ENCODE measurements at regions not wholly inside any gene's neighbourhood (a gene's known extent, or its start where the extent isn't known, plus 50 kb on each side); places are given as distances from the start of the nearest gene placed in this dataset.

DNA sequence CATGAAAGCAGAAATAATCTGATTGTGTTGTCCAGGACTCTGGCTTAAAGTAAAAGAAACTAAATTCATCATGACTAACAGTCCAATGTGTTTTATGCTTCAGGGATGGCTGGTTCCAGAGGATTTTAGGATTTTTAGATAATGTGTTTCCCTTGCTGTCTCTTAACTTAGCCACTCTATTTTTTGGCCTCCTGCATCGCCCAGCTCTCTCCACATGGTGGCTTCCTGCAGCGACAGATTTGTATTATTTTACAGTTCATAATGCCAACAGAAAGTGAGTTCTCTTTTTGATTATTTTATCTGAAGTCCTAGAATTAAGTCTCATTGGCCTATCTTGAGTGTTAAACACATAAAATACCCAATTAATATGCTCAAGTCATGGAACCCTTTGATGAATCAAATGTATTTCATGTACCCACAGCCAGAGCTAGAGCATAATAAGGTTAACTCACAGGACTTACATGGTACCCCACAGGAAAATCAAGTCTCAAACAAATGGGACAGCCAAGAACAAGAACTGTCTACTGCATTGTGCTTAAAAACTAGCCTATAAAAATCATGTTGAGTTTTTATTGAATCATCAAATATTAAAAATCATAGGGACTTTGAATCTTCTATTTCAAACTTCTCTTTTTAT lies 582.5 kb downstream of the DOK5 start:
- no peak overlapping the region for H3K4me3 Mint-ChIP-seq (ENCODE audit: unreplicated experiment)
- peaks cover 7% of the 10 kb centered on the region for H3K9me3 Mint-ChIP-seq (ENCODE audit: unreplicated experiment)
- H3K4me1 Mint-ChIP-seq (ENCODE audit: low read depth, unreplicated experiment): no peaks in the 10 kb centered on the region
- H3K36me3 Mint-ChIP-seq (ENCODE audit: unreplicated experiment): no peaks in the 10 kb centered on the region
- H3K27ac Mint-ChIP-seq (ENCODE audit: unreplicated experiment): no peak overlapping the region
- H3K27me3 Mint-ChIP-seq (ENCODE audit: unreplicated experiment): no peaks in the 10 kb centered on the region
- TF ChIP-seq, protein P1, sequence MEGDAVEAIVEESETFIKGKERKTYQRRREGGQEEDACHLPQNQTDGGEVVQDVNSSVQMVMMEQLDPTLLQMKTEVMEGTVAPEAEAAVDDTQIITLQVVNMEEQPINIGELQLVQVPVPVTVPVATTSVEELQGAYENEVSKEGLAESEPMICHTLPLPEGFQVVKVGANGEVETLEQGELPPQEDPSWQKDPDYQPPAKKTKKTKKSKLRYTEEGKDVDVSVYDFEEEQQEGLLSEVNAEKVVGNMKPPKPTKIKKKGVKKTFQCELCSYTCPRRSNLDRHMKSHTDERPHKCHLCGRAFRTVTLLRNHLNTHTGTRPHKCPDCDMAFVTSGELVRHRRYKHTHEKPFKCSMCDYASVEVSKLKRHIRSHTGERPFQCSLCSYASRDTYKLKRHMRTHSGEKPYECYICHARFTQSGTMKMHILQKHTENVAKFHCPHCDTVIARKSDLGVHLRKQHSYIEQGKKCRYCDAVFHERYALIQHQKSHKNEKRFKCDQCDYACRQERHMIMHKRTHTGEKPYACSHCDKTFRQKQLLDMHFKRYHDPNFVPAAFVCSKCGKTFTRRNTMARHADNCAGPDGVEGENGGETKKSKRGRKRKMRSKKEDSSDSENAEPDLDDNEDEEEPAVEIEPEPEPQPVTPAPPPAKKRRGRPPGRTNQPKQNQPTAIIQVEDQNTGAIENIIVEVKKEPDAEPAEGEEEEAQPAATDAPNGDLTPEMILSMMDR (IDR thresholded peaks at IDR 0.05; ENCODE audit: partially characterized antibody, unreplicated experiment): peak; percentile 44
- peak; percentile 18 for DNase-seq

DNA sequence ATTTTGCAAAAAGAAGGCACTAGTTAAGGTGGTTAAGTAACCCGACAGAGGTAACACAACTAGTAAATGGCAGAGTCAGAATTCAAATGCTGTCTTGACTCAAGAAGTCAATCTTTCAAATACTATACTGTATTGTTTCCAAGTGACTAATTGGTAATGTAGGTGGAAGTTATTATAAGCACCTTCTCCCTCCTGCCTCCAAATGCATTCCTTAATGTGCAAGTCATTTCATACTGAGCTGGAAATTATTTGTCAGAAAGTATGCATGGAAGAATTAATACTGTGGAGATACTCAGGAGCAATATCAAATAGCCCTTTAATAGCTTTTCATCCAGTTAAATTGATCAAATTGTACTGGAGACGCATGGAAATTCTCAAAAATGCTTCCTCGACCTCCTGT lies 579.1 kb downstream of the DOK5 start:
- H3K9me3 Mint-ChIP-seq (ENCODE audit: unreplicated experiment): peaks cover 3% of the 10 kb centered on the region
- H3K27ac Mint-ChIP-seq (ENCODE audit: unreplicated experiment): no peak overlapping the region
- H3K4me3 Mint-ChIP-seq (ENCODE audit: unreplicated experiment): no peak overlapping the region
- no peaks in the 10 kb centered on the region for H3K4me1 Mint-ChIP-seq (ENCODE audit: low read depth, unreplicated experiment)
- TF ChIP-seq, protein P1 (IDR thresholded peaks at IDR 0.05; ENCODE audit: partially characterized antibody, unreplicated experiment): no peak
- H3K27me3 Mint-ChIP-seq (ENCODE audit: unreplicated experiment): no peaks in the 10 kb centered on the region
- peaks cover 4% of the 10 kb centered on the region for H3K36me3 Mint-ChIP-seq (ENCODE audit: unreplicated experiment)
- DNase-seq: no peak

DNA sequence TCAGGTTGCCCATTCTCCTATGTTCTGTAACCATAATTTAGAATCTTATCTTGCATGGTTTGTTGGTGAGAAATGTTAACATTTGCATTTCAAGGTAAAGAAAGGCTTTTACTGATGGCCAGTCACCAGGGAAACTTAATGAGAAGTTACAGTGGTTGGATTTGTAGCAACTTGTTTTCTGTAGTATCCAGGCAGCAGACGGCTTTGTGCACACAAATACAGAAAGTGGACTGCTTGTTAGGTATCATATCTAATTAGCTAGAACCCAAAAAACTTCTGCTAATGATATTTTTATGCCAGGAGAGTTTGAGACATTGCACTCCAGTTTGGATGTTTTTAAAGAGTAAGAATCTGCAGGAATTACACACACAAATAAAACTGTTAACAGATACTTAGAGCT lies 578.0 kb downstream of the DOK5 start:
- TF ChIP-seq, protein P1 (IDR thresholded peaks at IDR 0.05; ENCODE audit: partially characterized antibody, unreplicated experiment): no peak
- H3K4me1 Mint-ChIP-seq (ENCODE audit: low read depth, unreplicated experiment): no peaks in the 10 kb centered on the region
- peaks cover 4% of the 10 kb centered on the region for H3K36me3 Mint-ChIP-seq (ENCODE audit: unreplicated experiment)
- H3K4me3 Mint-ChIP-seq (ENCODE audit: unreplicated experiment): no peak overlapping the region
- no peak for DNase-seq
- H3K27ac Mint-ChIP-seq (ENCODE audit: unreplicated experiment): no peak overlapping the region
- no peaks in the 10 kb centered on the region for H3K27me3 Mint-ChIP-seq (ENCODE audit: unreplicated experiment)
- no peaks in the 10 kb centered on the region for H3K9me3 Mint-ChIP-seq (ENCODE audit: unreplicated experiment)

DNA sequence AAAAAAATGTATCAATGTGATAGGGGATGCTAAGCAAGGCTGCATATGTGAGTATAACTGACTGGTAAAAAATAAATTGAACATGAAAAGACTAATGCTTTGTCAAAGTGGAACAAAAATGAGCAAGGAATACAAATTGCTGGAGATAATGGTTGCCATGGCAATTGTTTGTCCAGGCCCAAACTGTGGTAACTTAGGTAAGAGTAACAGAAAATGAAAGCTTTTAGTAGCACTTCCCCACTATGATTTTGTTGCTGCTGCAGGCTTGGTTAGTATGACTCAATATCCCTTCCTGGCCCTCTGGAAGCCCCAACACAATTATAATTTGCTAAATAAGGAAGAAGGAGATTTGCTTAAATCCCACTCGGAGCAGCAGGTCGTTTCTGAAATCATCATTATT lies 577.1 kb downstream of the DOK5 start:
- TF ChIP-seq, protein P1 (IDR thresholded peaks at IDR 0.05; ENCODE audit: partially characterized antibody, unreplicated experiment): no peak
- no peaks in the 10 kb centered on the region for H3K27me3 Mint-ChIP-seq (ENCODE audit: unreplicated experiment)
- no peaks in the 10 kb centered on the region for H3K4me1 Mint-ChIP-seq (ENCODE audit: low read depth, unreplicated experiment)
- H3K9me3 Mint-ChIP-seq (ENCODE audit: unreplicated experiment): no peaks in the 10 kb centered on the region
- H3K27ac Mint-ChIP-seq (ENCODE audit: unreplicated experiment): no peak overlapping the region
- peaks cover 4% of the 10 kb centered on the region for H3K36me3 Mint-ChIP-seq (ENCODE audit: unreplicated experiment)
- H3K4me3 Mint-ChIP-seq (ENCODE audit: unreplicated experiment): no peak overlapping the region
- no peak for DNase-seq

DNA sequence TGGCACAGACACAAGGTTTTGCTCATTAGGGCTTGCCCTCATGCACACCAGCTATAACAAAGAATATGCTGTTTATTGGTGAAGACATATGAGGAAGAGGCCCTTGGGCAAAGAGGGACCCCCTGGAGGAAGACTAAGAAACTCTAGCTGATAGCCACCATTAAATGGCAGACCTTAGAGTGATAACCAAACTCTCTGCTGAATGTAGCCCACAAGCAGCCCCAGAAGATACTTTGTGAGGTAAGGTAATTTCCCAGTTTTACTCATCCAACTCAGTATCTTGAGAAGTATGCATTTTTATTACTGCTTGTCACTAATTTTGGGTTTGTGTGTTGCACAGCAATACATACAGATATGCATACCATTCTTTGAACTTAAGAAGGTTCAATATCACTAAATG lies 563.3 kb downstream of the DOK5 start:
- Mint-ChIP-seq H3K27me3 (ENCODE audit: unreplicated experiment) (no peaks in the 10 kb centered on the region), H3K4me1 (ENCODE audit: low read depth, unreplicated experiment) (no peaks in the 10 kb centered on the region), H3K36me3 (ENCODE audit: unreplicated experiment) (peaks cover 9% of the 10 kb centered on the region), H3K27ac (ENCODE audit: unreplicated experiment) (no peak overlapping the region), H3K4me3 (ENCODE audit: unreplicated experiment) (no peak overlapping the region), H3K9me3 (ENCODE audit: unreplicated experiment) (peaks cover 4% of the 10 kb centered on the region)
- TF ChIP-seq, protein P1 (IDR thresholded peaks at IDR 0.05; ENCODE audit: partially characterized antibody, unreplicated experiment): no peak
- DNase-seq: no peak

Measured in glutamatergic neuron (in vitro differentiated cells).